NCI-H524 (cell line): ENCODE measurements at regions not wholly inside any gene's neighbourhood (a gene's known extent, or its start where the extent isn't known, plus 50 kb on each side); places are given as distances from the start of the nearest gene placed in this dataset.
A peak's percentile ranks its signal among the peaks of the same experiment; 100 is the strongest.

Experiments used
- DNase-seq, 2 experiments: peaks; one replicate each; lab custom pipeline; 2025; lab: John Stamatoyannopoulos, UW

DNA sequence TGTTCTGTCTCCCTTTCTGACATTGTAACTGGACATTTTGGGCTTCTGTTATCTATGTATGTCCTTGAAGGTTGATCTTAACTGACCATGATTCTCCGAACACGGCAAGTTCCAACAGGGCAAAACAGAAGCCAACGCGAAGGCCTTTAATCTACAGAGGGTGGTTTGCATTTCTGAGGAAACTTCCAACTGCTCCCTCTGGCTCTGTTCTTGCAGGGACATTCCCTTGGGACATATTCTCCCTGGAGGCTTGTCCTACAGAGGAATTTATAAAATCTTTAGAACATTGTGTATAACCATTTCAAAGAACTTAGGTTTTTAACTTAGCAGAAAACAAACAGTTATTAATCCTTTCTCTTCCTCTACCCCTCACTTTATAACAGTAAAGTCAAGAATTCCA lies 189.0 kb upstream of the CDYL start:
- no peak for DNase-seq

DNA sequence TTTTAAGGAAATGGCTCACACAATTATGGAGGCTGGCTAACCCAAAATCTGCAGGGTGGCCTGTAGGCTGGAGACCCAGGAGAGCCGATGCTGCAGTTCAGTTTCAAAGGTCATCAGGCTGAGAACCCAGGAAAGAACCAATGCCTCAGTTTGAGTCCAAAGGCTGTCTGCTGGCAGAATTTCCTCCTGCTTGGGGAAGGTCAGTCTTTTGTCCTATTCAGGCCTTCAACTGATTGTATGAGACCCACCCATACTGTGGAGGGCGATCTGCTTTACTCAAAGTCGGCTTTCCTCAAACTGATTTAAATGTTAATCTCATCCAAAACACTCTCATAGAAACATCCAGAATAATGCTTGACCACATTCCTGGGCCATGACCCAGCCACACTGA lies 189.7 kb upstream of the CDYL start:
- no peak for DNase-seq

DNA sequence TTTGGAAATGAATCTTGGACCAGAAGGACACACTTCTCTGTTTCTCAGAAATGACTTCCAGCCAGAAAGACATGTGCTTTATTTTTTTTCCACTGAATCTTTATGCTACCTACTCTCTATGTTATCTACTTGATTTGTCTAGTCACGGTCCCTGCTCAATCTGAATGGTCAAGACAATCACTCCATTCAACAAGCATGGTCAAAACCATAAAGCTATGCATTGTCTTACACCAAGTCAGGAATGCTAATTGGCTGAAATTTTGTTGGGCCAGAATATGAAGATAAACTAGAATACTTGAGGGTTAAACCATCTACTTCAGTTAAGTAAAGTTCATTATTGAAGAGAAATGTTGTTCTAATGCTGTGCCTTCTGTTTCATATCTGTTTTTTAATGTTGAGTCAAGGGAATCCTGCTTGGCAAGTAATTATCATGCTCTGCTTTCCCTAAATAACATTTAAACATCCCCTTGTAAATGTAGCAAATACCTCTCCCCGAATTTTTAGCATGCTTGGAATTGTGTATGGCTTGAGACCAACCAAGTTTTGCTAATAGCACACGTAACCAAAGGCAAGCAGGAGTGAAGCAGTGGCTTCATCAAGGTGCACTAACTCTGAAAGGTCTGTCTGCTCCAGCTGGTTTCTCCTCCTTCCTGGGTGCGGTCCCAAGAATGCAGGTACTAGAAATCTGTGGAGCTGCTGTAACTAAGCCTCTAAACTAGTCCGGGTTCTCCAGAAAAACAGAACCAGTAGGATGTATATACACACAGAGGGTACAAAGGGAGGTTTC lies 190.3 kb upstream of the CDYL start:
- no peak for DNase-seq

DNA sequence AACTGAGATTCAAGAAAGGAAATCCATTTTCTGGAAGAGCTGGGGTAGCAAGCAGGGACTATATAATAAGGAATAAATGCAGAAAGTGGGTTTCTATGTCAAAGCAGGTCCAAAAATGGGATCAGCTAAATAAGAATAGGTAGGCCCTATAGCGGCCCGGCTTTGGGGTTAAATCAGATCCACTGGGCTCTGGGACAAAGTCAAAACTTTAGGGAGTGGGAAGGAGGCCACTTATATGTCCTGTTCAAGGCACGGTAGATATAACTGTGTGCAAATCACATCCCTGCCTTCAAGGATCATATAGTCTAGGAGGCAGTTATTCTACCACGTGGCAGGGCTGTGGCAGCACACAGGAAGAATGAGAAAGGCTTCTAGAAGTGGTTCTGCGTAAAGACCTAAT lies 191.4 kb upstream of the CDYL start:
- no peak for DNase-seq

DNA sequence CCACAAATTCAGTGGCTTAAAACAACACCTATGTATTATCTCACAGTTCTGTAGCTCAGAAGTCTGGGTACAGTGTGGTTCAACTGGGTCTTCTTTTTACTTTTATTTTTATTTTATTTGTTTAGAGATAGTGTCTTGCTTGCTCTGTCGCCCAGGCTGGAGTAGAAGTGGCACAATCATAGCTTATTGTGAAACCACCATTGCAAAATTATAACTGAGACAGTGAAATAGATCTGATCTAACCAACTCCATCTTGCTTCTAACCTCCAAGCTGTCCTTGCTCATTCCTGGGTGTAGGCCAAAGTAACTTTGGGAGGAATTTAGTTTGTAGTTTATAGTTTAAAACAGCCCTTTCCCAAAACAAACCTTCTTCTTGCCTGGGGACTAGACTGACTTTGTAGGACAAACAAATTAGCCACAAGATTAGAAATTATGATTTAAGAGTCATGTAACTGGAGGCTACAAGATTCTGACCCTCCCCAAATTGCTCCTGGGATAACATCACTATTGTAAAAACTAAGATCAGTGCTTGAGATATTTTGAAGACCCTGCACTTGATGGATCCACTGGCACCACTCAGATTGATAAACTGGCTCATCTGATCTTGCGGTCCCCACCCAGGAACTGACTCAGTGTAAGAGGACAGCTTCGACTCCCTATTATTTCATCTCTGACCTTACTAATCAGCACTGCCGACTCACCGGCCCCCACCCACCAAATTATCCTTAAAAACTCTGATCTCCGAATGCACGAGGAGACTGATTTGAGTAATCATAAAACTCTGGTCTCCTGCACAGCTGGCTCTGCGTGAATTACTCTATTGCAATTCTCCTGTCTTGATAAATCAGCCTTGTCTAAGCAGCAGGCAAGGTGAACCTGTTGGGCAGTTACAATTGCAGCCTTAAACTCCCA lies 193.4 kb upstream of the CDYL start:
- no peak for DNase-seq

DNA sequence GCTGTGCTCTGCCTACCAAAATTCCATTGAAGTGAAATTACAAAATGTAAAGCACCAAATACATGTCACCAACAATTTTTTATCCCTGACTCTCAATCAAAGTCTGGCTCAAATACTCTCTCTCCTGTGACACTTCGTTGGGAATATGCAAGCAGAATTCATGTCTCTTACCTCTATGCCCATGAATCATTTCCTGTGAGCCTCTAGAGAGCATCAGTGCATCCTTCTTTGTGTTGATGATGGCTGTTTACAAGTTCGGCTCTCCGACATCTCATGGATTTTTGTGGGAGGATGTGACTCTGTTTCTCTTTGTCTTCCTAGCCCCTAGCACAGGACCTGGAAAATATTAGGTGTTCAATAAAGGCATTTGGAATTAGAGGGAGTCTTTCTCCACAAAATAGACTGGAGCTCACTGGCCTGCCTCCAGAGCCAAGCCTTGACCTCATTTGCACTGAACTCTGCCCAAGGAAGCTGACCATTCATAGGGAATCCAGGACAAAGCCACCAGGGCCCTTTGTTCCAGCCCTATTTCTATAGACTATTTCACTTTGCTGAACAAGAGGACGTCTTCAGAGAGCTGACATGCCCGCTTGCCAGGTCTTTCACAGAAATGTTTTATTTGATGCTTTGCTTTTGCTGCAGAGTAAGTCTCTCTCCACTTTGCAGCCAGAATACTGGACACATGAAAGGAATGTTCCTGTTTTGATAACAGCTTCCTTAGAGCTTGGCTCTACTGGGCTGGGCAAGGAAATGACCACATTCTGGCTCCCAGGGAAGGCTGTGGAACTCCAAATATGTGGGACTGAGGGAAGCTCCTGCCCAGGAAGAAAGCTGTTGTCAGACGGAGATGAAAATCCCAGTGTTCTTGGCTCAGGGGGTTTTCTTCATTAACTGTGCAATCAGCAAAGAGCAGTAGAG lies 194.5 kb upstream of the CDYL start:
- no peak for DNase-seq

DNA sequence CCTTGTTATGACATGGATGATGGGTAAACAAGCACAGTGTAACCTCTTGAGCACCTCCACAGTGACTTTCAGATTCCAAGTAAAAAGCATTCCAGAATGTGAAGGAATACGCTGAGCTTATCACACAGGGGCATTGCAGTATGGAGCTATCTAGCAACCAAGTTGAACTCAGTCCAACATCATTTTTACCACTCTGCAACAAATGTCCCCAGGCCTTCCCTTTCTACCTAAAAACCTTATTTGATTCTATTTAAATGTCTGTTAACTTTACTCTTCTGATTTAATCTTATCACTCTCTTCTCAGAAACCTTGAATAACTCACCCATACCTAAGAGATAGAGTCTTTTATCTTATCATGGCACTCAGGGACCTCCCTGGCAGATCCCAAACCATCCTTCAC lies 195.8 kb upstream of the CDYL start:
- no peak for DNase-seq

DNA sequence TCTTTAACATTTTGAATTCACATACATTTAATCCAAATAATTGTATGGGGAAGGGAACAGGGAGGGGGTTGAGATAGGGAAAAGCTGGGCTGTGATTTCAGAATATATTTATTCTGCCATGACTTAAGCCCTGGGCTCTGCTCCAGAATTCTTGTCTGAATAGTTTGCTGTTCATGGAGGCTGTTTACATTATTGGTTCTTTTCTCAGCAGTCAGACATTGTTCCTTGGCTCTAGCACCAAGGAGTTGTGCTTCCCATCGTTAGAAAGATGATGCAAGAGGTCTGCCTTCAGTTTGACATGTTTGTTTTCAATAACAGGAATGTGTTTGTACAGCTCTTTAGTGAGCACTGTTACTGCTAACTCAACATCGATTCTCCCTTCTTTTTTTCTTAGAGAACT lies 198.8 kb upstream of the CDYL start:
- DNase-seq: no peak

DNA sequence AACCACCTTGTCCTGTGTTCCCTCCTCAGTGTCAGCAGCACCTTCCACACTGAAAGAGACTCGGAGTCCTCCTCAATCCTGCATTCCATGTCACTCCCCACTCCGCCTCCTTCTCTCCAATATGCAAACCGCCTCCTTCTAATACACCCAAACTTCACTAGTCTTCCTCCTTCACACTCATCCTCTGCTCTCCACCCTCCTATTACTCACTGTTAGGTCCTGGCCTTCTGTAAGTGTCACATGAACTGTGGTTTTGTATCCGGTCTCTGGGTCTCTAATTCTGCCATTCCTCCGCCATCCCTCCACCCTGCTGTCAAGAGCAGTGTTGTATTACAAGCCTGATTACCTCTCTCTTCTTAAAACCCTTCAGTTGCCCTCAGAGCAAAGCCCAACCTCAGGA lies 200.5 kb upstream of the CDYL start:
- DNase-seq: peak in 1 of 2 experiments; percentile 60

DNA sequence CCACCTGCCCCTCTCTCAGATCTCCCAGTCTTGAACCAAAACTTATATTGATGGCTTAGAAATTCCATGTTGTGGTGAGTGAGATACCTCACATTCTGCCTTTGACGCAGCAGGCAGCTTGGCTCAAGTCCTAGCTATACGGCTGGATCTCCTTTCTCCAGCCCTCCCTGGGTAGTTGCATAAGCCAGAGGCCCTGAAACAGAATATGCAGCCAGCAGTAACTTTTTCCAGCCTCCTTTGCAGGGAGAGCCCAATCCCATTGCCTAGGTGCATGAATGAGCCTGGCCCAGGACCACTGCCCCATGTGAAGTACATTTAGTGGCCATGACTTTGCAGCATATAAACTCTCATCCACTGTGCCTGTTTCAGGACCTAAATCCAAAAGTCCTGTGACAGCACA lies 202.2 kb upstream of the CDYL start:
- no peak for DNase-seq

DNA sequence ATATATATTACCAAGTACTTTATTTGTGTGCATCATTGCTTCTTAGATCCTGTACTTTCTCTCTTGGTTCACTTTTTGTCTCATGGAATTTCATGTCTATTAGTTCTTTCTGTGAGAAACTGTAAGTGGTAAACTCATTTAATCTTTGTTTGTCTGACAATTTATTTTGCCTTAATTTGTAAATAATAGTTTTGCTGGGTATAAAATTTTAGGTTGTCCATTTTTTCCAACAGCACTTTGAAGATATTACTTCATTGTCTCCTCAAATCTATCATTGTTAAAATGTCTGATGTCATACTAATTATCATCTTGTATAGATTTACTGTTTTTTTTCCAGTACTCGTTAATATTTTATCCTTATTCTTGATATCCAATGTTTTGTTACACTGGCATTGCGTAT lies 205.2 kb upstream of the CDYL start:
- DNase-seq: no peak

DNA sequence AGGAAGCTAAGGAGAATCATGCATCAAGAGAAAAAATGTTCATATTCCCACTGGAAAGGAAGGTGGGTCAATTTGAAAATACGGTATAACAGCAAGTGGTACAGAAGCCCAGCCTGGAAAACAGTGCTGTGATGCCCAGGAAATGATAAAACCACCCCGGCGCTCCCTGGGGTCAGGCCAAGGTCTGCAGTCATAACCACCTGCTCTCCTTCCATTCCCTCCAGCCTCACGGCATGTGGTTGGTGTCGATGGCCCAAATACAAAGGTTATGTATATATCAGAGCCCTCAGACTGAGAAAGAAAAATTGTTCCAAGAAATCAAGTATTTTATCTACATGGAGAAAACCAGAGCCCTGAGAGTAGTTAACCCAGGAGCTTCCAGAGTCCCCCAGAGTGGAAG lies 208.1 kb upstream of the CDYL start:
- no peak for DNase-seq

DNA sequence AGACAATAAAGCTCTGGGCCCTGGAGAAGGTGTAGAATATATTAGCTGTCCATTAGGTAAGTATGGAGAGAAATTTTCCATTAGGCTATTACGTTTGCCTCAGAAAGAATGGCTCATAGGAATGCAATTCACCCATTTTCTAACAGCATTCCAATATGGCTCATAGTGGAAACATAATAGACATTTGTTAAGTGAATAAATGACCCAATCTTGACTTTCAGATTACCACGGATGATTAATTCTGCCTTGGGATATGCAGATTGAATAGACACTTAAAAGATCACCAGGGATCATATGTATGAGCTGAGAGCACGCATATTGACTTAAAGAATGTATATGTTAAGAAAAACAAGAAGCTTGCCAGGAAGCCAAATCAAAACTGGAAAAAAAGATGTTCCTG lies 209.1 kb upstream of the CDYL start:
- DNase-seq: no peak

DNA sequence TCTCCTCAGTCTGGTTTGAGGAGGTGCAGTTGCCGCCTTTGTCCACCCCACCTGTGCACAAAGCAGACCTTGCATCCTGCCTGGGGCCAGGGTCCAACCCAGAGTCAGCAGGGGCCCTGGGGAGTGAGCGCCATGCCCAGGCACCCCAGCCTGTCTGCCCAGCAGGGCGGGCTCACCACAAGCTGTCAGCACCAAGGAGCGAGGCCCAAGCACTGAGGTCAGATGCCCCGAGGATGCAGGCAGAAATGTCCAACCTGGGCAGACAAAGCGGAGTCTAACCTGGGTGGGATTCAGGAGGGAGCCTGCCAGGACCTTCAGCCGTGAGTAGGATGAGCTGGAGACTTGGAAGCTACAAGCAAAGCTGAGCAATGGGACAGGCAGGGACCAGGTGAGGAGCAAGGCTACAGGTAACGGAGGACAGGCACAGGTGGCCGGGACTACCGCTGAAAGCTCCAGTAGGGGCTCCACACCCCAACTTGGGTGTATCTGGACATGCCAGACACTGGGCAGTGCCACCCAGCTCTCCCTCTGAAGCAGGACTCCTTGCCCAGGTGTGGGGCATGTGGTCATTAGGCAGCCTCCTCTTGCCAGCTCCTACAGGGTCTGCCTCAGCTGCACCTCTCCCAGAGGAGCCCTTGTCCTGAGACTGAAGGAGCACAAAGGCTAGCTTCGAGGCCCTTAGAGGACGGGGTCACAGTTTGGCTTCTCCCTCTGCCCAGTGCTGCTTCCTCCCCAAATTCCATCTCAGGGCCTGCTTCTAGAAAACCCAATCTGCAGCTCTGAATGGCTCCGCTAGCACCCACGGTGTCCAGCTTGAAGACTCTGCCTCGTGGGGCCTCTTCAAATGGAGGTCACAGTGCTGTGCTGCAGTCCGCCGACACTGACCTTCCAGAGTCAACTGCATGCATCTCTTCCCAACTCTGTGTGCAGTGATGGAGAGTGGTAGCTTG lies 210.6 kb upstream of the CDYL start:
- DNase-seq: no peak

DNA sequence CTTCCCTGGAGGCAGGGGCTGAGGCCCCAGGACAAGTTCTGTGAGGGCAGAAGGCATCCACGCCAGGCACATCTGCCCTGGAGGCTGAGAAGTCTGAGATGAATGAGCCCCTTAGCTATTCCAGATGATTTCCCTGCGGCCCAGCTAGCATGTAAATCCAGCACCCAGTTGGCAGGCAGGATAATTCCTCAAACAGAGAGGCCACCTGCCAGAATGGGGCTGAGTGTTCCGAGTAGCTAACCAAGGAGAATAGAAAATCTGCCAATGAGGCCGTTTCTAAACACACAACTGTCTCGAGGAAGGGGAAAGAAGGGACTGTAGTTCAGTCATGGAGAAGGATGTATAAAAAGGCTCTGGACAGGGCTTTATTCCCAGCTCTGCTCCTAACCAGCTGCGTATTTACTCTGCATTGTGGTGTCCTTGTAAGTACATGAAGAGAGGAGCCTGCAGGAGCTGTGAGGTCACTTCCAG lies 211.4 kb upstream of the CDYL start:
- DNase-seq: peak; percentile 73 to 84

DNA sequence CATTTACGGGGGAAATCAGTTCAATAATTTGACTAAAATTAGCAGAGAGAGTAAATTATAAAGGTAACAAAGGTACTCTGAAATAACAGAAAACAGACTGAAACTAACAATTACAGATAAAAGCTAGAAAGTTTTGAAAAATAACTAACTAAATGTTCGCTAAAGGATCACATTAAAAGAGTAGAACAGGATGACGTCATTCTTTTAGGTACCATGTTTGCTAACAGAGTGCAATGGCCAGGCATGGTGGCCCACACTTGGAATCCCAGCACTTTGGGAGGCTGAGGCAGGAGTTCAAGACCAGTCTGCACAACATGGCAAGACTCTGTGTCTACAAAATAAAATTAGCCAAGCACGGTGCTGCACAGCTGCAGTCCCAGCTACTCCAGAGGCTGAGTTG lies 212.3 kb upstream of the CDYL start:
- no peak for DNase-seq

DNA sequence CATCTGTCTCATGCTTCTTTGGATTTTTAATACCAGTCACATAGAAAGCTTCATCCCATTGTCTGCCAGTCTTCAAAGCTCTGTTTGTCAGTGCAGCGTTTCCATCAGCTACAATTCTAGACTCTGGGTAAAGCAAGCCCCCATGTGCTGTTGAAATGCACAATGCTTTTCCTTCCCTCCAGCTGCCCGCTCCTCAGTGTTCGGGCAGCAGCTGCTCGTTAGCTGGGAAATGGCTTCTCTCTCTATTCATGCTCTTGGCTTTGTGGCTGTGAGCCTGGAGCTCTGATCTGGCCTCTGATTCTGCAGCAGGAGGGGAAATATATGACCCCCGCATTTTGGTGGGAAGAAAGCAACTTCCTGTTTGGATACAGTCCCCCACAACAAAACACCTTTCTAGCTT lies 213.0 kb upstream of the CDYL start:
- peak in 1 of 2 experiments; percentile 45 for DNase-seq

DNA sequence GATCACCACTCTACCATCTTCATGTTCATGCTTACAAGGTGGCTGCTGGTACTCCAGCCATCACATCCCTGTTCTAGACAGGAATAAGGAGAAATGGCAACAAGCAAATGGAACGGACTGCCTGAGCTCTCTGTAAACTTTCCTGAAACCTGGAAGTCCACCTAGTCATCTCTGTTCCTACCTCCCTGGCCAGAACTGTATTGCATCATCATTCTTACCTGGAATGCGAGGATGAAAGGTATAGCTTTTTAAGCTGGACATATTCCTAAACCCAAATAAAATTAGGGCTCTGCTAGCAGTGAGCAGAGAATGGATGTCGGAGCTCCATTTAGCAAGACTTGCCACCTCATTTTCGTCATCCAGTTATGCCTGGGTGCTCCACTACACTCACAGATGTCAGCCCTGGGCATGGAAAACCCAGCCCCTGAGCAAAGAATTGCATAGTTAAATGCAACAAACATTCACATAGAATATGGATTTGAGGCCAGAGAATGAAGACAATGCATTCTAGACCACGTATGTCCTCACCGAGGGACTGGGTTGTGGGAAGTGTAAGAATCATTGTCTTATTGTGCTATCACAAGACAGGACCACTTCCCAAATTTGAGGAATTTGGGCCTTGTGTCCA lies 214.3 kb upstream of the CDYL start:
- no peak for DNase-seq

DNA sequence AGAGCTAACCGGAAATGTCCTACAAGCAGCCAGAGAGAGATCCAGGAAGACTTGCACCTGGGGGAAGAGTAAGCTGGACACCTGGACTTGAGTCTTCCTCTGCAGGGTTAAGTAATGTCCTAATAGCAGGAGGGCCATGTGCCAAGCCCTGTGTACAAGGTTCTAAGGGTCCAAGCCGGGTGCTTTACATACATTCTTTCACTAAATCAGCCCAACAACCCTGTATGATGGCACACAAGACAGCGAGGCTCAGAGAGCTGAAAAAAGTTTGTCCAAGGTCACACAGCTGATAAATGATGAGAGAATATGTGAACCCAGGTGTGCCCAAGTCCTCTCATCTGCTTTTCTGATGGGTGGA lies 215.1 kb upstream of the CDYL start:
- DNase-seq: no peak

DNA sequence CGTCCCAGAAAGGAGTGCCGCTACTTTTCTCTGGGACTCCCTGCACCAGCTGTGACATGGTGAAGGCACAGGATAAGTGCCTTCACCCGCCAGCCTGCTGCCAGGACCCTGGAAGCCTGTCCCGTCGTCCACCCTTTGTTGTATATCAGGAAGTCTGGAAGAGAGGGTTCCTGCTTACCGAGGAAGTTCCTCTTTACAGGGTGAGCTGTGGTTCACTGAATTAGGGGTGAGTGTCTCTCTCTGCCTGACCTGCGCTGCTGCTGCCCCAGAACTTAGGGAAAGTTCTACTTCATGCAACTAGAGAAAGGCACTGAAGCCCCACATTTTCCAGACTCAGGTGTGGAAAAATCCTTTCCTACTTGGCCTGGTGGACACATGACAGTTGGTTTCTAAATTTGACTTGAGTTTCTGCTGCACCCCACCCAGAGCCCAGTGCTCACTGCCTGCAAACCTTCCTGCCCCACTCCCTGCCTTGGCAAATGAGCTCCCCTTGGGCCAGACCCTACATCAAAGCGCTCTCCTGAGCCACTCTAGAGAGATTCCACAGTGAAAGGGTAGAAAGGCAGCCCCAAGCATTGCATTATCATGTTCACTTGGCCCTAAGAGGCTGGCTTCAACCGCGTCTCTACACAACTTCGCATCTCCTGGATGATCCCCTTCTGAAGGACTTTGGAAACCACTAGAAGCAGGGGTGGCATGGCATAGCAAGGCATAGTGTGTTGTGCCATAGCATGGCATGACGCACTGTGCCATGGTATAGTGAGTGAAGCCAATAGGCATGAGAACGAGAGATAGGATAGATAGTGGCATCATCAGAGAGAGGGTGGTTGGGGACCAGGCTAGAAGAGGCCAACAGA lies 215.8 kb upstream of the CDYL start:
- no peak for DNase-seq
